Suprapubic skin (tissue), 4 donors: ENCODE measurements at regions not wholly inside any gene's neighbourhood (a gene's known extent, or its start where the extent isn't known, plus 50 kb on each side); places are given as distances from the start of the nearest gene placed in this dataset.
A peak's percentile ranks its signal among the peaks of the same experiment; 100 is the strongest.

ENCODE experiments used
- DNase-seq, 2 donors: peaks; one replicate each; pipeline ENCODE4 v3.0.0-alpha.2; 2019; ENCODE audit warnings: low spot score in 2 of 2
- H3K27ac ChIP-seq: fragments of 200-600 bp; sonication (generic); one replicate; pipeline ENCODE4 v1.5.1; 2019
- H3K27me3 ChIP-seq: fragments of 200-600 bp; sonication (generic); one replicate; pipeline ENCODE4 v1.5.1; 2019
- H3K36me3 ChIP-seq: fragments of 200-600 bp; sonication (generic); one replicate; pipeline ENCODE4 v1.5.1; 2019
- H3K4me1 ChIP-seq: fragments of 200-600 bp; sonication (generic); one replicate; pipeline ENCODE4 v1.5.1; 2019
- H3K4me3 ChIP-seq: fragments of 200-600 bp; sonication (generic); one replicate; pipeline ENCODE4 v1.5.1; 2019; ENCODE audit warnings: mild to moderate bottlenecking
- H3K9me3 ChIP-seq: fragments of 200-600 bp; sonication (generic); one replicate; pipeline ENCODE4 v1.5.1; 2019
- EP300 ChIP-seq: sonication (generic); formaldehyde crosslinking; IDR thresholded peaks from one replicate; pipeline ENCODE4 v1.6.1; 2017; ENCODE audit warnings: antibody characterized with exemption
- POLR2A ChIP-seq, 2 donors: fragments of 450-650 bp; IDR thresholded peaks; one replicate each; pipeline ENCODE4 v1.6.1; 2017; ENCODE audit warnings: antibody characterized with exemption in 2 of 2, mild to moderate bottlenecking in 2 of 2, moderate library complexity in 2 of 2
- POLR2AphosphoS5 ChIP-seq, 3 donors: sonication (generic); formaldehyde crosslinking; IDR thresholded peaks; one replicate each; pipeline ENCODE4 v1.6.1; 2017; ENCODE audit warnings: antibody characterized with exemption in 3 of 3
- WGBS: methylation state at CpG from one replicate; pipeline ENCODE4 v1.1.5; 2018; 5-methylcytosine and 5-hydroxymethylcytosine counted together
- TF ChIP-seq, protein P1 (sequence below), 2 donors: fragments of 200-600 bp in 1 of 2; fragments of 450-650 bp in 1 of 2; sonication (generic) in 1 of 2; IDR thresholded peaks; one replicate each; pipeline ENCODE4 v1.5.1; 2016 to 2019; ENCODE audit warnings: antibody characterized with exemption in 2 of 2, mild to moderate bottlenecking in 1 of 2, moderate library complexity in 1 of 2

DNA sequence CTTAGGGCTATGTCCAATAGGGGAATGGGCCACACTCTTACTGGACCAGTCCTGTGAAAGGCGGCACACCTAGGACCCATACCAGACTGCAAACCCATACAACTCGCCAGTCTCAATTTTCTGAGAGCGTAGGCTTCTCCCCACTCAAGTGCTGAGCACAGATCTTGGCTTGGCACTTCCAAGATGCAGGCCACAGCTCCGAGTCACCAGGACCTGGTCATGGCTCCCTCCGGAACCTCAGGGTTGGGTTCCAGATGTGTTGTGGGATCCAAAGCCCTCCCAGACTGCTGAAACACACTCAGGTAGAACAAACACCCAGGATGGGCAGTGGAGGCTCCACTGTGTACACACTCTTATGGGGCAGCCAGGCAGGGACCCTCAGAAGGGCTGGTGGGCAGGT is 103.3 kb downstream of the TMEM144 start:
- TF ChIP-seq, protein P1, sequence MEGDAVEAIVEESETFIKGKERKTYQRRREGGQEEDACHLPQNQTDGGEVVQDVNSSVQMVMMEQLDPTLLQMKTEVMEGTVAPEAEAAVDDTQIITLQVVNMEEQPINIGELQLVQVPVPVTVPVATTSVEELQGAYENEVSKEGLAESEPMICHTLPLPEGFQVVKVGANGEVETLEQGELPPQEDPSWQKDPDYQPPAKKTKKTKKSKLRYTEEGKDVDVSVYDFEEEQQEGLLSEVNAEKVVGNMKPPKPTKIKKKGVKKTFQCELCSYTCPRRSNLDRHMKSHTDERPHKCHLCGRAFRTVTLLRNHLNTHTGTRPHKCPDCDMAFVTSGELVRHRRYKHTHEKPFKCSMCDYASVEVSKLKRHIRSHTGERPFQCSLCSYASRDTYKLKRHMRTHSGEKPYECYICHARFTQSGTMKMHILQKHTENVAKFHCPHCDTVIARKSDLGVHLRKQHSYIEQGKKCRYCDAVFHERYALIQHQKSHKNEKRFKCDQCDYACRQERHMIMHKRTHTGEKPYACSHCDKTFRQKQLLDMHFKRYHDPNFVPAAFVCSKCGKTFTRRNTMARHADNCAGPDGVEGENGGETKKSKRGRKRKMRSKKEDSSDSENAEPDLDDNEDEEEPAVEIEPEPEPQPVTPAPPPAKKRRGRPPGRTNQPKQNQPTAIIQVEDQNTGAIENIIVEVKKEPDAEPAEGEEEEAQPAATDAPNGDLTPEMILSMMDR (IDR thresholded peaks at IDR 0.05), result no peak
- TF ChIP-seq POLR2A (IDR thresholded peaks at IDR 0.05) (no peak), EP300 (no peak), POLR2AphosphoS5 (IDR thresholded peaks at IDR 0.05) (no peak)
- DNase-seq, result no peak
- H3K27ac ChIP-seq, result no peak overlapping the region
- no peaks in the 10 kb centered on the region for H3K36me3 ChIP-seq
- H3K4me3 ChIP-seq, result no peak overlapping the region
- H3K27me3 ChIP-seq, result no peaks in the 10 kb centered on the region
- no peaks in the 10 kb centered on the region for H3K9me3 ChIP-seq
- H3K4me1 ChIP-seq, result peaks cover 6% of the 10 kb centered on the region
- WGBS, result 100% methylated on average over 5 of the region's 5 CpGs

DNA sequence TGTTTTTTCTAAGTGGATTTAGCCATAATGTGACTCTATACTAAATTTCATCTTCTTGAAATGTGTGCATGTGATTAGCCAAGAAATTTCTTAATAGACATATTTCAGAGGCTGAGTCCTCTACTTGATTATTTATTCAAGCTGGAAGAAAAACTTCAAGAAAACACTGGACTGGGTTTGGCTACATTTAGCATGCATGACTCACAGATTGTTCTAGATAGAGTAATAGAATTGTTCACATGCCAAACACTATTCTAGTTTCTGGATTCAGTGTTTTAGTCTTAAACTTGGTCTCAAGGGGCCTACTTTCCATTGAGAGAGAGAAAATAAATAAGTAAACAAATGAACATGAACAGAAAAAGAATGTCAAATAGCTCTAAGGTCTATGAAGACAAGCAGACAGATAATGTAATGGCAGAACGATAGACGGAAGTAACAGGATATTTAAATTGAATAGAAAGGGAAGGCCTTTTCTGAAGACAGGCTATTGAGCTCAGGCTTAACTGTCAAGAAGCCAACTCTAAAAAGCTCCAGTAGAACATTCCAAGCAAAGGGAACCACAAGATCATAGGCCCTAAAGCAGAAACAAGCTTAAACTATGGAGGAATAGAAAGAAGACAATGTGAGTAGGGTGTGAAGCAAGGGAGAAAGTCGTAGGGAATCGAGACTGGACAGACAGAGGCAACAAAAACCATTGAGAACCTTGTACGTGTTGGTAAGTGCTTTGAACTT is 104.6 kb downstream of the TMEM144 start:
- peaks cover 6% of the 10 kb centered on the region for H3K4me1 ChIP-seq
- H3K9me3 ChIP-seq, result no peaks in the 10 kb centered on the region
- H3K27ac ChIP-seq, result peak overlapping the region; percentile 17
- DNase-seq, result no peak
- no peaks in the 10 kb centered on the region for H3K36me3 ChIP-seq
- H3K4me3 ChIP-seq, result no peak overlapping the region
- 62% methylated on average over 5 of the region's 5 CpGs for WGBS
- H3K27me3 ChIP-seq, result no peaks in the 10 kb centered on the region
- no peak for TF ChIP-seq POLR2A (IDR thresholded peaks at IDR 0.05)
- TF ChIP-seq POLR2AphosphoS5 (IDR thresholded peaks at IDR 0.05), result no peak
- TF ChIP-seq EP300, result no peak
- TF ChIP-seq, protein P1 (IDR thresholded peaks at IDR 0.05), result no peak

DNA sequence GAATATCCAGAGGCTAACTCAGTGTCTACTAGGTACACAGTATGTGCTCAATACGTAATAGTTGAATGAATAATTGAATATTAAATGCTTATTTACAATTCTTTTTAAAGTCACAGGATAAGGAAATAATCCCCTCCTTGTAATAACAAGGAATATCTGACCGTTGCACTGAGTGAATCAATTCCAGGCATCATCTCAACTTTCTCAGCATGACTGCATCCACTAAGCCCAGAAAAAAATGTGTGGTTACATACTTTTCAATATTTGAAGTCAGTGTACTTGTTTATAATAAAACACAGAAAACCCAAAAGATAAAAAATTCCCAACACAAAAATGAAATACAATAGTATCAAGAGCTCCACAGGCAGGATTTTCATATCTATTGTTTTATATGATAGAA is 105.4 kb downstream of the TMEM144 start:
- H3K27ac ChIP-seq, result peak overlapping the region; percentile 17
- TF ChIP-seq, protein P1 (IDR thresholded peaks at IDR 0.05), result no peak
- TF ChIP-seq POLR2AphosphoS5 (IDR thresholded peaks at IDR 0.05) (no peak), POLR2A (IDR thresholded peaks at IDR 0.05) (no peak), EP300 (no peak)
- no peaks in the 10 kb centered on the region for H3K27me3 ChIP-seq
- no peaks in the 10 kb centered on the region for H3K36me3 ChIP-seq
- H3K9me3 ChIP-seq, result no peaks in the 10 kb centered on the region
- H3K4me3 ChIP-seq, result no peak overlapping the region
- H3K4me1 ChIP-seq, result peaks cover 6% of the 10 kb centered on the region
- no peak for DNase-seq
- WGBS, result 61% methylated on average over 2 of the region's 2 CpGs

DNA sequence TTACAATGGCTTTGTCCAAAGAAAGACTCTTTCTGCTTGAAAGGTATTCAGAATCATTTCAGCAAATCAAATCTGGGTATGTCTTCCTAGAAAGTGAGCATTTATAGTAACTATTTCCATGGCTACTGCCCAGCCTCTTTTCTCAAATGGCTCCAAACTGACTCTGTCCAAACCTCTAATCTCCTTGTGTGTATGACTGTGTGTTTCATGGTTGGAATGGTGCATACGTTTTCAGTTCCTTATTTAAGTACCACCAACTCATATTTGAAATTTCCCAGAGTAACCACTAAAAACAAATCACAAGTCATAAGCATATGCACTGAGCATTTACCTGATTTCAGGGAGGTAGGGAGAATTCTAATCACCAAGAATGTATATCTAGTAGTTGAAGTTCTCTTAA is 106.0 kb downstream of the TMEM144 start:
- Histone ChIP-seq H3K4me1 (peaks cover 6% of the 10 kb centered on the region), H3K4me3 (no peak overlapping the region), H3K27me3 (no peaks in the 10 kb centered on the region), H3K27ac (no peak overlapping the region), H3K36me3 (no peaks in the 10 kb centered on the region), H3K9me3 (no peaks in the 10 kb centered on the region)
- WGBS, result 66% methylated on average over 1 of the region's 1 CpG
- no peak for TF ChIP-seq POLR2AphosphoS5 (IDR thresholded peaks at IDR 0.05)
- TF ChIP-seq, protein P1 (IDR thresholded peaks at IDR 0.05), result no peak
- TF ChIP-seq POLR2A (IDR thresholded peaks at IDR 0.05), result no peak
- TF ChIP-seq EP300, result no peak
- no peak for DNase-seq

DNA sequence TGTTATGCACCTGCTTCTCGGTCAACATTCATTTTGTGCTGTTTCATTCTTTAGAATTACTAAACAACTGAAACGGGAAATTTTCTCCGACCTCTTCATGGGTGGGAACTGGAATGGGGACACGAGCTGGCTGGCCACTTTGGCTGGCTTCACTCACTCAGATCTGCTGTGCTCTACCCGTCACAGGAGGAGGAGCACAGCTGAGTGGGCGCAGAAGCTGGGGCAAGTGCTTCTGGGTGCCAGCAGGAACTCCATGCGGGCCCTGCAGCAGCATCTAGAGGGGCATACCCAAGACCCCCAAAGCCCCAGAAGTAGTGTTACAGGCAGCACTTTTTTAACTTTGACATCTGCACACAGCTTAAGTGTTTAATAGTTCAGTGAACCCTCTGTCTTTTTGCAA is 109.6 kb downstream of the TMEM144 start:
- no peaks in the 10 kb centered on the region for H3K4me1 ChIP-seq
- H3K9me3 ChIP-seq, result no peaks in the 10 kb centered on the region
- H3K36me3 ChIP-seq, result no peaks in the 10 kb centered on the region
- TF ChIP-seq POLR2AphosphoS5 (IDR thresholded peaks at IDR 0.05) (no peak), POLR2A (IDR thresholded peaks at IDR 0.05) (no peak), EP300 (no peak)
- TF ChIP-seq, protein P1 (IDR thresholded peaks at IDR 0.05), result no peak
- no peak overlapping the region for H3K4me3 ChIP-seq
- WGBS, result 89% methylated on average over 7 of the region's 7 CpGs
- no peaks in the 10 kb centered on the region for H3K27me3 ChIP-seq
- no peak for DNase-seq
- H3K27ac ChIP-seq, result no peak overlapping the region
